Suprapubic skin (tissue), 3 donors: ENCODE measurements at regions not wholly inside any gene's neighbourhood (a gene's known extent, or its start where the extent isn't known, plus 50 kb on each side); places are given as distances from the start of the nearest gene placed in this dataset.

Experiments used
- EP300 ChIP-seq: sonication (generic); formaldehyde crosslinking; IDR thresholded peaks from one replicate; pipeline ENCODE4 v1.6.1; 2017; ENCODE audit warnings: antibody characterized with exemption
- POLR2A ChIP-seq, 2 donors: fragments of 450-650 bp; IDR thresholded peaks; one replicate each; pipeline ENCODE4 v1.6.1; 2017; ENCODE audit warnings: antibody characterized with exemption in 2 of 2, mild to moderate bottlenecking in 2 of 2, moderate library complexity in 2 of 2
- TF ChIP-seq, protein P1 (sequence below), 2 donors: fragments of 200-600 bp in 1 of 2; fragments of 450-650 bp in 1 of 2; sonication (generic) in 1 of 2; IDR thresholded peaks; one replicate each; pipeline ENCODE4 v1.5.1; 2016 to 2019; ENCODE audit warnings: antibody characterized with exemption in 2 of 2, mild to moderate bottlenecking in 1 of 2, moderate library complexity in 1 of 2

DNA sequence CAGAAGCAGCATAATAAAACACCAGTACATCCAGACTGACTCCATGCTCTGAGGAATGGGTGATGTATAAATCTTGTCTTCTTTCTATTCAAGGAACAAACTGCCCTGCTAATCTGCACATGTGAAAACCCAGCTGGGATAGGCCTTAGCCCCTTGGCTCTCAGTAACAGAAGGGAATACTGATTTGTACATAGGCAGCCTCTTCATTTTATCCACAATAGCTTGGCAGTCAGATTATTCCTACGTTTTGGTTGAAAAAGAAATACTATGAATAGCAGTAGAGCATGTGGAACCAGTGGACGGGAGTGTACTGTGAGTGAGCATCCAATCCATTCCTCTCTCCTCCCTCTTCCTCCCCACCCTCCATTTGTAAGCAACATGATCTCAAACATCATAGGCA, 113.5 kb upstream of the ARHGAP5 start:
- TF ChIP-seq POLR2A (IDR thresholded peaks at IDR 0.05) (no peak), EP300 (no peak)
- TF ChIP-seq, protein P1, sequence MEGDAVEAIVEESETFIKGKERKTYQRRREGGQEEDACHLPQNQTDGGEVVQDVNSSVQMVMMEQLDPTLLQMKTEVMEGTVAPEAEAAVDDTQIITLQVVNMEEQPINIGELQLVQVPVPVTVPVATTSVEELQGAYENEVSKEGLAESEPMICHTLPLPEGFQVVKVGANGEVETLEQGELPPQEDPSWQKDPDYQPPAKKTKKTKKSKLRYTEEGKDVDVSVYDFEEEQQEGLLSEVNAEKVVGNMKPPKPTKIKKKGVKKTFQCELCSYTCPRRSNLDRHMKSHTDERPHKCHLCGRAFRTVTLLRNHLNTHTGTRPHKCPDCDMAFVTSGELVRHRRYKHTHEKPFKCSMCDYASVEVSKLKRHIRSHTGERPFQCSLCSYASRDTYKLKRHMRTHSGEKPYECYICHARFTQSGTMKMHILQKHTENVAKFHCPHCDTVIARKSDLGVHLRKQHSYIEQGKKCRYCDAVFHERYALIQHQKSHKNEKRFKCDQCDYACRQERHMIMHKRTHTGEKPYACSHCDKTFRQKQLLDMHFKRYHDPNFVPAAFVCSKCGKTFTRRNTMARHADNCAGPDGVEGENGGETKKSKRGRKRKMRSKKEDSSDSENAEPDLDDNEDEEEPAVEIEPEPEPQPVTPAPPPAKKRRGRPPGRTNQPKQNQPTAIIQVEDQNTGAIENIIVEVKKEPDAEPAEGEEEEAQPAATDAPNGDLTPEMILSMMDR (IDR thresholded peaks at IDR 0.05) = no peak
